SU-DHL-6 (cell line): ENCODE measurements at regions not wholly inside any gene's neighbourhood (a gene's known extent, or its start where the extent isn't known, plus 50 kb on each side); places are given as distances from the start of the nearest gene placed in this dataset.

Experiments used
- H2AFZ ChIP-seq: fragments of 200-600 bp; sonication (generic); 2 replicates; pipeline ENCODE4 v1.6.1; 2014; ENCODE audit warnings: low read depth, mild to moderate bottlenecking, moderate library complexity, mixed read lengths, antibody characterized with exemption, low read length; ENCODE audit not compliant: severe bottlenecking
- H3F3A ChIP-seq: fragments of 200-600 bp; shearing (Covaris generic); 2 replicates; pipeline ENCODE4 v1.6.0; 2016; ENCODE audit warnings: antibody characterized with exemption, mild to moderate bottlenecking; ENCODE audit not compliant: insufficient read depth
- H3K27ac ChIP-seq: fragments of 200-600 bp; sonication (generic); 2 replicates; pipeline ENCODE4 v1.5.1; 2016; ENCODE audit warnings: low read depth, mild to moderate bottlenecking, low read length, moderate library complexity, mixed read lengths
- H3K27me3 ChIP-seq: fragments of 200-600 bp; sonication (generic), shearing (Covaris generic); 2 replicates; pipeline ENCODE4 v1.6.0; 2014; ENCODE audit warnings: mild to moderate bottlenecking, low read length
- H3K36me3 ChIP-seq: fragments of 200-600 bp; sonication (generic); 2 replicates; pipeline ENCODE4 v1.6.1; 2014; ENCODE audit warnings: mild to moderate bottlenecking, low read length, mixed read lengths
- H3K4me2 ChIP-seq: fragments of 300-600, 200-600 bp; shearing (Covaris generic), sonication (generic); 2 replicates; pipeline ENCODE4 v1.6.0; 2014; ENCODE audit warnings: low read length, low read depth, mild to moderate bottlenecking; ENCODE audit not compliant: poor library complexity, severe bottlenecking
- H3K4me3 ChIP-seq: fragments of 200-600 bp; sonication (generic); 2 replicates; pipeline ENCODE4 v1.5.1; 2014; ENCODE audit warnings: antibody characterized with exemption, low read length, mild to moderate bottlenecking, mixed read lengths; ENCODE audit not compliant: insufficient read depth, poor library complexity, severe bottlenecking
- H3K79me2 ChIP-seq: fragments of 200-600 bp; sonication (generic); 2 replicates; pipeline ENCODE4 v1.6.1; 2014; ENCODE audit warnings: mild to moderate bottlenecking, low read length, moderate library complexity; ENCODE audit not compliant: insufficient read depth
- H3K9ac ChIP-seq: fragments of 200-600 bp; sonication (generic); 2 replicates; pipeline ENCODE4 v1.7.0; 2014; ENCODE audit warnings: mild to moderate bottlenecking, low read length
- H3K9me2 ChIP-seq: fragments of 200-600 bp; sonication (generic); replicated peaks from 2 replicates; pipeline ENCODE4 v1.6.1; 2014; ENCODE audit warnings: low read length; ENCODE audit not compliant: insufficient read depth
- H3K9me3 ChIP-seq: fragments of 200-600 bp; sonication (generic); 2 replicates; pipeline ENCODE4 v1.6.1; 2014; ENCODE audit warnings: low read length, mixed read lengths; ENCODE audit not compliant: insufficient read depth
- H4K20me1 ChIP-seq: fragments of 200-600 bp; sonication (generic); 2 replicates; pipeline ENCODE4 v1.6.1; 2014; ENCODE audit warnings: low read depth, mild to moderate bottlenecking, antibody characterized with exemption, low read length, moderate library complexity, mixed read lengths
- CTCF ChIP-seq: fragments of 200-600 bp; sonication (generic); IDR thresholded peaks from one replicate; pipeline ENCODE4 v1.5.1; 2017; ENCODE audit warnings: antibody characterized with exemption, mild to moderate bottlenecking, low read length, moderate library complexity; ENCODE audit not compliant: insufficient read depth, poor library complexity, severe bottlenecking
- EZH2phosphoT487 ChIP-seq: fragments of 200-600 bp; sonication (generic), shearing (Covaris generic); conservative IDR thresholded peaks from 2 replicates; pipeline ENCODE4 v1.6.1; 2018; ENCODE audit warnings: mild to moderate bottlenecking, antibody characterized with exemption, low read length, moderate library complexity, mixed read lengths

GRCh38 chr9:20078246-20078645, 289.4 kb upstream of the SLC24A2 start:
- Histone ChIP-seq H3K4me2 (no peak overlapping the region), H3K27me3 (no peaks in the 10 kb centered on the region), H3K36me3 (no peaks in the 10 kb centered on the region), H3K9me3 (no peaks in the 10 kb centered on the region), H3K27ac (no peak overlapping the region), H2AFZ (no peak overlapping the region), H3K4me3 (no peak overlapping the region), H4K20me1 (no peaks in the 10 kb centered on the region), H3K9ac (no peak overlapping the region), H3K79me2 (no peaks in the 10 kb centered on the region), H3K9me2 (no peaks in the 10 kb centered on the region), H3F3A (no peaks in the 10 kb centered on the region)
- TF ChIP-seq EZH2phosphoT487 (no peak), CTCF (no peak)

- H3K79me2 ChIP-seq, result no peaks in the 10 kb centered on the region
- H3K4me3 ChIP-seq, result no peak overlapping the region
- no peaks in the 10 kb centered on the region for H3K27me3 ChIP-seq
- H3K36me3 ChIP-seq, result no peaks in the 10 kb centered on the region
- H3F3A ChIP-seq, result no peaks in the 10 kb centered on the region
- no peaks in the 10 kb centered on the region for H3K9me3 ChIP-seq
- TF ChIP-seq CTCF (no peak), EZH2phosphoT487 (no peak)
- H3K27ac ChIP-seq, result no peak overlapping the region
- no peak overlapping the region for H2AFZ ChIP-seq
- no peaks in the 10 kb centered on the region for H3K9me2 ChIP-seq
- H4K20me1 ChIP-seq, result no peaks in the 10 kb centered on the region
- no peak overlapping the region for H3K4me2 ChIP-seq
- H3K9ac ChIP-seq, result no peak overlapping the region
Observed at GRCh38 chr9:20074291-20074690, 285.5 kb upstream of the SLC24A2 start.

GRCh38 chr9:20070336-20070735, 281.5 kb upstream of the SLC24A2 start:
- H3K27me3 ChIP-seq, result no peaks in the 10 kb centered on the region
- no peaks in the 10 kb centered on the region for H3F3A ChIP-seq
- H3K4me2 ChIP-seq, result no peak overlapping the region
- no peaks in the 10 kb centered on the region for H3K36me3 ChIP-seq
- no peaks in the 10 kb centered on the region for H4K20me1 ChIP-seq
- no peak for TF ChIP-seq CTCF
- TF ChIP-seq EZH2phosphoT487, result no peak
- no peak overlapping the region for H2AFZ ChIP-seq
- H3K4me3 ChIP-seq, result no peak overlapping the region
- no peaks in the 10 kb centered on the region for H3K9me2 ChIP-seq
- H3K27ac ChIP-seq, result no peak overlapping the region
- no peak overlapping the region for H3K9ac ChIP-seq
- no peaks in the 10 kb centered on the region for H3K79me2 ChIP-seq
- H3K9me3 ChIP-seq, result no peaks in the 10 kb centered on the region
